ENCODE measurements at regions not wholly inside any gene's neighbourhood (a gene's known extent, or its start where the extent isn't known, plus 50 kb on each side); places are given as distances from the start of the nearest gene placed in this dataset.
"Not testable (repeated sequence)": the region's sequence is repeated elsewhere in the genome, so short reads cannot be mapped to it uniquely, and the experiment has no call there.

DNA sequence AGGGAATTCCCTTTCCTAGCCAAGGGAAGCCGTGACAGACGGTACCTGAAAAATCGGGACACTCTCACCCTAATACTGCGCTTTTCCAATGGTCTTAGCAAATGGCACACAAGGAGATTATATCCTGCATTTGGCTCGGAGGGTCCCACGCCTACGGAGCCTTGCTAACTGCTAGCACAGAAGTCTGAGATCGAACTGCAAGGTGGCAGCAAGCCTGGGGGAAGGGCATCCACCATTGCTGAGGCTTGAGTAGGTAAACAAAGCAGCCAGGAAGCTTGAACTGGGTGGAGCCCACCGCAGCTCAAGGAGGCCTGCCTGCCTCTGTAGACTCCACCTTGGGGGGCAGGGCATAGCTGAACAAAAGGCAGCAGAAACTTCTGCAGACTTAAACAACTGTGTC lies 560.6 kb downstream of the SOX5 start:
- not testable (repeated sequence) for DNase-seq

DNA sequence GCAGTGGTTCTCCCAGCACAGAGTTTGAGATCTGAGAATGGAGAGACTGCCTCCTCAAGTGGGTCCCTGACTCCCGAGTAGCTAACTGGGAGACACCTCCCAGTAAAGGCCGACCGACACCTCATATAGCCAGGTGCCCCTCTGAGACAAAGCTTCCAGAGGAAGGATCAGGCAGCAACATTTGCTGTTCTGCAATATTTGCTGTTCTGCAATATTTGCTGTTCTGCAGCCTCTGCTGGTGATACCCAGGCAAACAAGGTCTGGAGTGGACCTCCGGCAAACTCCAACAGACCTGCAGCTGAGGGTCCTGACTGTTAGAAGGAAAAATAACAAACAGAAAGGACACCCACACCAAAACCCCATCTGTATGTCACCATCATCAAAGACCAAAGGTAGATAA lies 560.2 kb downstream of the SOX5 start:
- DNase-seq, result not testable (repeated sequence)

DNA sequence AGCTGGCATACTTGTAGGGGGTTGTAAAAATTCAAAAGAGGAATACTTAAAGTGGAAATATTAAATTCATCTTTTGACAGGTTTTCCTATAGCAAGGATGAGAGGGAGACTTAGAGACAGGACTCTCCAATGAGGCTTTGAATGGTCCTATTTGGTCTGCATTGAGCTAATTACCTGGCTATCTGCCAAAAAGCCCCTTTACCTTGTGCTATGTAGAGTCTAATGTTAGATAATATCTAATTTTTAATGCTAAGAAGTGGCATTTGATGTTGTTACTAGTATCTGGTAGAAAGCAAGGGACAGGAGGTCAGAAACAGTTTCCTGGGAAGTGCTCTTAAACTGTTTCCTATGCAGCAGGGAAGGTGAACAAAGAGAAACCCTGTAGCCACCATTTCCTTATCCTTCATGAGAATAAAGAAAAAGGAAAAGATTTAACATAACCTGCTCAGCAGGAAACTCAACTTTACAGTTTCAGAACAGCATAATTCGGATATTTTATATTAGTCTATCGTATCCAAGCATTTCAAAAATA lies 550.0 kb downstream of the SOX5 start:
- DNase-seq, result no peak

DNA sequence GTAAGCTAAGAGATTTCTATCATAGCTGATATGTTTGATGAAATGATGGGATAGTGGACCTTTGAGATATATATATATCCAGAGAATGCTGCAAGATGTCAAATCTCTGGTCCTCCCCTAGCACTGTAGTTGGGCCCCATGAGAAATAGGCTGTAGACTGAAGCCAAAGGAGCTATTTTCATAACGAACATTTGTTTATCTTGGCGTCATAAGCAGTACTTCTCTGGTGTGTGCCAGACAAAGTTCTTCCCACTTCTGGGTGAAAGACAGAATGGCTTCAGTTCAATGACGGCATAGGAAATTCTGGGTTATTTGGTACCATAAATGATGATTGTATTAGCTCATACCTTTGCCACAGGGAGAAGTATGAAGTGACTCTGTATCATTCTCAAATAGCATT lies 534.3 kb downstream of the SOX5 start:
- no peak for DNase-seq

DNA sequence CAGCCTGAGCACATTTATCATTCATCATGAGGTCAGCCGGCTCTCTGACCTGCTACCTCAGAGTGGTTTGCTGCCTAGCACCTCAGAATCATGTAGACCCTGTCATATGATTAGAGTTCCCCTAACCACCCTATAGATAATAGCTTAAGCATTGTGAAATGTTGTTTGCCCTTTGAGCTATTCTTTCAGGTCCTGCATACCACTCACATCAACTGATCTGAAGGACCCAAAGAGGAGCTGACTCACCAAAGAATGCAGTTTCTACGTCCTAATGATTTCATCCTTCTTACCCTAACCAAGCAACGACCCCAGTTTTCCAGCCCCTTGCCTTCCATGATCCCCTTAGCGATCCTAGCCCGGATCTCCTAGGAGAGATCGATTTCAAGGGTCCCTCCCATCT lies 527.9 kb downstream of the SOX5 start:
- DNase-seq, result no peak

DNA sequence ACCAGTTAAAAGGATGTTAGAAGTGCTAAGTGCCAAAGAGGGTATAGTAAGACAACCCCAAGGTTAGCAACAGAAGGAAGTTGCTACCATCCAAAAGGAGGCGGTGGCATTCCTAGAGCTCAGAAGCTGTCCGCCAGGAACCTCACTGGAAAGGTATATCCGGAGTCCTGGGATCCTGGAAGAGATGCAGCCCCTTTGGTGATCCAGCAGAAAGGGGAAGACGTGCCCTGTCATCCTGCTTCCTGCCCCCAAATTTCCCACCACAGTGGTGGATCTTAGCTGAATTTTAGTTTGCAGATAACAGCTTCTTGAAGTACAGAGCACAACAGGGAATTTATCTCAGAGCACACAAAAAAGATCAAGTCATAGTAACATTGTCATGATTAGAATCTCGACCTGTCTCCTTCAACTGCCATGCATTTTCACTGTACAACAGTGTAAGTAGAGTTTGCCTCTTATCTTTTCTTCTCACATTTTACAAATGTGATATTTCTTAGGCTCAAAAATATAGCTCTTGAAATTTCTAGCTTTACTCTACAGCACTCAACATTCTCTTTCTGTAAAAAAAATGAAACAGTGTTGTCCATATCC lies 526.3 kb downstream of the SOX5 start:
- no peak for DNase-seq

DNA sequence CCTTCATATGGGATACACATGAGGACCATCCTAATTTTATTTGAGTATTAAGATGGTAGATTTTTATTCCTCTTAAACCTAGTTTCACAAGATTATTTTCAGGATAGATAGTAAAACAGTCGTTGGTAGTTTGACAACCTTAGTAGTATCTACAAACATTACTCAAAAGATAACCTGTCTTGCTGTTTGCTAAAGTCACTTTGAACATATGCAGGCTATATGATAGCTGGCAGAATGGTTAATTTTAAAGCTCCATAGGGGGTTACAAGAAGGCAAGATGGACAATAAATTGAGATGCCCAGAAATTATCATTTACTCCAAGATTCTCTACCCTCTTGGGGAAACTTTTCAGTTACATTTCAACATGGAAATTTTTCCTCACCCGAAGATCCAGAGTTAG lies 525.7 kb downstream of the SOX5 start:
- no peak for DNase-seq

DNA sequence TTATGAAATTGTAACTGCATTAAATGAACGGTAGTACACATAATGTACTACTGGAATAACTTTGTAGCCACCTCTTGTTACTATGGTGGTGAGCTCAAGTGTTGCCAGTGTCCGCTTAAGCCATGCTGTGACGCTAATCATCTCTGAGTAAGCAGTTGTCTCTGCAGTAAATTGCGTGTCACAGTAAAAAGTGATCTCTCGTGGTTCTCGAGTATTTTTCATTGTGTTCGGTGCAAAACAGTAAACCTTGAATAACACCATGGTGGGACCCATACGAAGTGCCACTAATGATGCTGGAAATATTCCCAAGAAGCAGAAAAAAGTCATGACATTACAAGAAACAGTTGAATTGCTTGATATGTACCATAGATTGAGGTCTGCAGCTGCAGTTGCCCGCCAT lies 524.8 kb downstream of the SOX5 start:
- no peak for DNase-seq

DNA sequence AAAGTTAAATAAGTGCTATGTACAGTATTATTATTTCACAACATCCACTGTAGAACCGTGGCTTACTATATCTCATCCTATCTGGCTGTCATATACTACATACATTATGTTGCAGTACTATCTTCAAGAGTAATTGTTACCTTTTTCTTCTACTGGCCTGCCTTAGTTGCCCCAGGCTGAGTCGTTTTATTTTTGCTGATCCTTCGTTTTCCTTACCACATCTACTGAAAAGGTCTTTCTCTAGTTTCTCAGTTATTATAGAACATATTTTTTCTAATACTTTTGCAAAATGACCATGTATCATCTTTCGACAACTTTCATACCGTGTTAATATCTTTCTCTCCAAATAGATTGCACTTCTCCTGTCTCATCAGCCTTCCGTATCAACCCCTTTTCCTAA lies 523.1 kb downstream of the SOX5 start:
- DNase-seq, result no peak

DNA sequence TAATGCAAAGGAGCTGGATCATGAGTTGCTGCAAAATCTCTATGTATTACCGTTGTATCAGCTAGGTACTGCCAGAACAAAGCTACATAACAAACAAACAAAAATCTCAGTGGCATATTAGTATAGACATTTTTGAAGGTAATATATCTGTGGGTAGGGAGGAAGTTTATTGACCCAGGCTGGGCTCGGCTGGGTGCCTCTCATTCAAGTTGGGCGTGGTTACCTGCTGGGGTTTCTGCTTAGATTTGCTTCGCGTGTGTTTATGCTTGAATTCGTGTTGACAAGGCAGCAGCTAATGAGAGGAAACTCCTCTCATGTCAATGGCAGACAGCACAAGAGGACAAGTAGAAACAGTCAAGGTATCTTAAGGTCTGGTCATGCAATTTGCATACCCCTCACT lies 520.7 kb downstream of the SOX5 start:
- no peak for DNase-seq

DNA sequence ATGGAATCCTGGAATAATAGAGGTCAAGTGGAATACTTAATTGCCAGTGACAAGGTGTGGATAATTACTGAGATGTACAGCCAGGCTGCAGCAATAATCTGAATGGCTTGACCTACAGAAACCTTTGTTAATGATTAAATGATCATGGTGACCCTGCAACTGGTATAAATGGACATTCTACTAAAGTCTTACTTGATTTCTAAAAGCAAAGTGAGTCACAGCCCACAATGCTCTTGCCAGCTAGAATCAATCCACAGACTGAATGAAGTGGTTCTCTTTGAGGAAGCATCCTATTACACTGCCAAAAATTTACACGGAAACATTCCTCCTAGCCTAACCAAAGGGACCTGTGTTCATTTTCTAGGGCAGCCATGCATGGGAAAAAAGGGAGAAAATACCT lies 518.5 kb downstream of the SOX5 start:
- no peak for DNase-seq

DNA sequence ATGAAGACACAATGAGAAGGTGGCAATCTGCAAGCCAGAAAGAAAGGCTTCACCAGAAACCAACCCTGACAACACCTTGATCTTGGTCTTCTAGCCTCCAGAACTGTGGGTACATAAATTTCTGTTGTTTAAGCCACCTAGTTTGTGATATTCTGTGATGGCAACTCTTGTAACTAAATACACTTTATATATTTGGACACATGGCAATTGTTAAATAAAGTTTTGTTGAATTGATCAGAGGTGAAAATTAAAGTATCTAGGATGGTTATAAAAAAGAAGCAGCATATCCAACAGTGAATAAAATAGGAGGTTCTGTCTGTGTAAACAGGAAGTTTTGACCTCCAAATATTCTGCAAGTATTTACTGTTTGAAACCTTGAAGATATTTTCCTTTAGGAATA lies 516.3 kb downstream of the SOX5 start:
- DNase-seq, result no peak

DNA sequence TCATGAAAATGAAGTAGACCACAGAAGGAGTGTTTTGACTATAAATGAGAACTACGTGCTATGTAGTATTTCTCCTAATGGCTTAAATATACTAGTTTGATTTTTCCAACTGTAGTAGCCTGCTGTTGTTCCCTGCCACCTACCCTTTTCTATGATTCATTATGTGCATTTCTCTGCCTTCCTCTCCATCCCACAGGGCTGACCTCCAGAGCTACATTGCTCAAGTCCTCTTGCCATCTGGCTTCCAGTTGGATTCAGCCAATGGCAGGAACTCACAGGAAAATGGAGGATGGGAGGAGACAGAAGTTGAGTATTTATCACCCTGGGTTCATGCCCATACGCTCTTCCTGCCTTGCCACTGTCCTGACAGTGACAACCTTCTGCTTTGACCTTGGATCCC lies 515.3 kb downstream of the SOX5 start:
- DNase-seq, result no peak

DNA sequence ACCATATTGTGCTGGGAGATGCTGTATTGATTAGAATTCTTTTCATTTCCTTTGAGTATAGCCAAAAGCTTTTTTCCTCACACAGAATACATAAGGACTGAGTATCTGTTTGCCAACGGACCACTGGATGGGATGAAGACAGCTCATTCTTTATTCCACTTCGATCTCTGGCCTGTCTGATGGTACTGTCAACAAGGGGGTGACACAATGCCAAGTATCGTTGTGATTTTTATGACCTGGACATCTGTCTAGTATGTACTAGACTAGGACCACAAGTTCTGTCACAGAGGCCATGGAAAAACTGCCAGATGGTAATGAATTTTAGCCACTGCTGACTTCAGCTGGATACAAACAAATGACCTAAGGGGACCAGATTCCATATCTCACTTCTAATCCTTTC lies 502.7 kb downstream of the SOX5 start:
- no peak for DNase-seq

DNA sequence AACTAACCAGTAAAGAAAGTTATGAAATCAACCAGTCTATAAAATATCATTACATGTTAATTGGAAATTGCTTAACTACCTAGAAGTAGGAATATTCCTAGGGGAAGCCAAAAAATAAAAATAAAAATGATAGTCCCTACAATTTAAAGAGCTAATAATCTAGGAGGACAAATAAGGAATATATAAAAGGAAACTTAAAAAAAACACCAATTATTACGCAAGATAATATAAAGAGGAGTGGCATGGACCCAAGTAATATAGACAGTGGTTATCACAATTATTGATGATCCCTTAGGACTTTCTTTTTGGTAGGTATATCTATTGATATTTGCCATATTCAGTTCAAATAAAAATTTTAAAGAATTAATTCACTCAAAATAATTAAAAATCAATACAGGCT lies 498.7 kb downstream of the SOX5 start:
- no peak for DNase-seq

DNA sequence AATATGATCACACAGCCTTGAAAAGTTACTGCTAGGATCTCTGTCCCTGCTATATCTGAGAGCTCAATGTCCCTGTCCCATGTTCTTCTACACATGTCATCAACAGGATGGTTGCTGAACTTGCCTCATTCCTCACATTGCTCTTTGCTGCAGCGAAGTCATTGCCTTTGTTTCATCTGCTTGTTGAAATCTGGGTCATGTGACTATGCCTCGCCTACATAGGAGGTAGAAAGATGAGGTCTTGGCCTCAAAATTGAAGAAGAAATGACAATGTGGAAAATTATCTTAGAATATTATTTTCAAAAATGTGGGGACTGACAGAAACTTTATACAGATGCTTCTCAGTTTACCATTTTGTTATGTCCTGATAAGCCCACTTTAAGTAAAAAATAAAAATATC lies 494.2 kb downstream of the SOX5 start:
- no peak for DNase-seq

DNA sequence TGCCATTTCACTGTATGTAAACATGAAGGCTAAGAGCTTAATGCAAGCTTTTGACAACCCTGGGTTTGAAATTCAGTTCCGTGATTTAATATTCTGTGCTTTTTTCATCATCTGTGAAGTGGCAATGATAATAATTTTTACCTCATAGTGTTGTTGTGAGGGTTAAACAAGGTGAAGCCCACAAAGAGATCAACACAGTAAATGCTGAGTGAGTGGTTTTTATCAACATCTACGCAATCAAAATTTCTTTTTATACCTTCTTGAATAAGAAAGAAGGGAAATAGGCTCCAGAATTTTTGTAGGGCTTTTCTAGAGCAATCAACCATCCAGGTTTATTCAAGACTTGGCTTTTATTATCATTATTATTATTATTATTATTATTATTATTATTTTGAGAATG lies 490.8 kb downstream of the SOX5 start:
- DNase-seq, result no peak

DNA sequence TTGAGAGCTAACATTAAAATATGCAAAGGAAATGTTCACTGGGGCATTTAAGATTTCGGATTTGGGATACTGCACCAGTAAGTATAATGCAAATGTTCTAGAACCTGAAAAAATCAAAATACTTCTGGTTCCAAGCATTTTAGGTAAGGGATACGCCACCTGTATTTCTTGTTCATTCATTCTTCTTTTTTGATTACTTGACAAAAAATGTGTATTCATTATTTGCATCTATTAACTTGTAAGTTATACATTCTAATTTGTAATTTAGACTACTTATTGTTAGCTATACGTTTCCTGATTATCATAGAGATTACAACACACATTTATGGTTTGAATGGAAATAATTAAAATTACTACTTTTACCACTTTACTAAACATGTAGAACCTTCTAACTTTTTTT lies 486.9 kb downstream of the SOX5 start:
- no peak for DNase-seq

DNA sequence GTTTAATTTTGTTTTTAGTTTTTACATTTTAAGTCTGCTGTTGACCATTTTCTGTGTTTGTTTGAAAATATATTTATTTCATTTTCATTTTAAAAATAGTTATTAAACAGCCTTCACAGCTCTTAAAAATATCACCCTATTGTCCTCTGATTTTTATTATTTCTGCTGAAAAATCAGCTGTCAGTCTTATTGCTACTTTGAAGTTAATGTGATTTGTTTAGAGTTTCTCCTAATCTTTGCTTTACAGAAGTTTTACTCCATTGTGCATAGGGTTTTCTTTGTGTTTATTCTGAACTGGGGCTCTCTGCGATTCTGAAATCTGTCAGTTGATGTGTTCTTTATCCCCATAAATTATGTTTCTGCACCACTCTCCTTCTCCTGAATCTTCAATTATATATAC lies 486.3 kb downstream of the SOX5 start:
- no peak for DNase-seq

DNA sequence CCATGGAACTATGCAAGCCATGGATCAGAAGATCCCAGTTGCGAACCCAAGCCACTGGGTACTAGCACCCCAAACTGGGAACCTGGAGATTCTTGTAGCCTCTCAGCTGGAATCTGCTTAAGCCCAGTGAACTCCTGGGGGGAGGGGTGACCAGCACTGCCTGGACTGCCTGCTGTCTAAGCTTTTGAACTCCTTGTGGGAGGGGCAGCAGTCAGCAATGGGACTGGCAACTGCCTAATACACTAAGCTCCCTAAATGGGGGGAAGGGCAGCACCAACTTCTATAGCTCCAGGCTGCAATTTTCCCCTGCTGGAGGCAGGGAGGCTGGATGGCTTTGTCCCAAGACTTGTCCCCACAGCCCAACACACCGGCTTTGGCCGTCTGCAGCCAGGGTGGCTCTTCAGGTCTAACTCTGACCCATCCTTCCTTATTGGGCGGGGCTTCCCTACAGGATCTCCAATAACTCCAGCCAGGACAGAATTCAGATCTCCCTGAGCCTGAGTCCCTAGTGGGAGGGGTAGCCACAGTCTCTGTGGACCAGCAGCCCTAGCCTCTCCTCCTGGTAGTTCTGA lies 485.1 kb downstream of the SOX5 start:
- no peak for DNase-seq

DNA sequence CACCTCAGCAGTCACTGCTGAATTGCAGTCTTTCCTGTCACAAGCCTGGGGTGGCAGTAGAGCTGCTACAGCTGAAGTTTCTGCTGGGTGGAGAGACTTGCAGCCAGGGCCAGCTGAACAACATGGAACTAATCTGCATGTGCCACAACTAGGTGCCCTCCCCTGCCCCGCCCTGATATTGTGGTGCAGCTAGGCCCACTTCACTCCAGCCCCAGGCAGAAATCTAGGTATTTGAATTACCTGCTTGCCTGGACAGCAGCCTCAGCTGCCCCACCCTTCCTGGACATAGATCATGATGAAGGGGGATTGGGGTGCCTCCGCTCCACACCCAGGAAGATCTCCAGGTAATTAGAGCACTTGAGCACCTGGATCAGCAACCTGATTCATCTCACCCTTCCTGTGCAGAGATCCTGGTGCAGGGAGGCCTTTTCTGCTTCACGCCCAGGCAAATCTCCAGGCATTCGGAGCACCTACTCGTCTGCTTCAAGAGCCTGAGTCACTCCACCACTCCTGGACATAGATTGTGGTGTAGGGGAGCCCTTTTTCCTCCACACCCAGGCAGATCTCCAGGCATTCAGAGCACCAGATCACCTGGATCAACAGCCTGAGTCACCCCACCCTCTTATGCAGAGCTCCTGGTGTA lies 477.0 kb downstream of the SOX5 start:
- DNase-seq, result no peak

DNA sequence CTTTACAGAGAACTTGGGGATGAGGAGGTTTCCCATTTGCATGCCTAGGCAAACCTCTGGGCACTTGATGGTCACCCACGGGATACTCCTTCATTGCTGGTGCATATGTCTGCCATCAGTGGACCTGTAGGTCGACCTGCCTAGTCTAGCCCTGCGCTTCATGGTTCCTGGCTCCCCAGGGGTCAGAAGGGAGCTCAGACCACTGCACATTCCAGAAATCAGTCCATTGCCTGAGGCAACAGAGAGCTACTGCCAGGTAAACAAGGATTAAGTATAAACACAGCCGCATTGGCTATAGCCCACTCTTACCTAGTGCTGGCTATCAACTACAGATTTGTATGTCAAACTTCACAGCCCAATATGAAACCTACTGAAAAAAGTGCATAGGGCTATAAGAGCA lies 476.4 kb downstream of the SOX5 start:
- DNase-seq, result no peak

DNA sequence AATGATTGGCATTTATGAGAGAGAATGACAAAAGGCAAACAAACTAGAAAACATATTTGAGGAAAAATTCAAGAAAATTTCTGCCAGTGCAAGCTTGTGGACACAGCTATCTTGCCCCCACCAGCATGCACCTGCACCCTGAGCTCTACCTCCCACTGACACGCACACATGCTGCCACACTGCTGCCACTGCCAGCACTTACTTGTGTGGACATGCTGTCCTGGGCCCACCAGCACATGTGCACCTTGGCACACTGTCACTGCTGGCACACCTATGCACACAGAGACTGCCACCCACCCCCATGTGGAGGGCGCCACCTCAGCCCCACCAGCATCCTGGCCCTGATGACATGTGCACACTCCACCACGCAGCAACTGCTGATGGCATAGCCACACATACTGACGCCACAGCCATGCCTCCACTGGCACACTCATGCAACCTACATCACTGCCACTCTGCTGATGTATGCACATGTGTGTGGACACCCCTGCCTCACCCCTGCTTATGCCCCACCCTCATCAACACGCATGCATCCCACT lies 475.0 kb downstream of the SOX5 start:
- DNase-seq, result no peak
